GM12878 (cell line): ENCODE measurements at regions not wholly inside any gene's neighbourhood (a gene's known extent, or its start where the extent isn't known, plus 50 kb on each side); places are given as distances from the start of the nearest gene placed in this dataset.

Experiments
- ATF7 ChIP-seq: fragments of 450-650 bp; IDR thresholded peaks from 2 replicates; pipeline ENCODE4 v1.6.1; 2016; ENCODE audit warnings: low read depth, mild to moderate bottlenecking
- BMI1 ChIP-seq: fragments of 450-650 bp; IDR thresholded peaks from 2 replicates; pipeline ENCODE4 v1.6.1; 2016; ENCODE audit warnings: mild to moderate bottlenecking, moderate library complexity, borderline replicate concordance
- CBX5 ChIP-seq: sonication (generic); IDR thresholded peaks from 2 replicates; pipeline ENCODE4 v1.6.1; 2016; ENCODE audit warnings: low read depth, moderate library complexity, mild to moderate bottlenecking, inconsistent platforms
- CHD2 ChIP-seq: IDR thresholded peaks from 2 replicates; pipeline ENCODE4 v1.6.1; 2011; ENCODE audit warnings: low read depth, low read length, improper control_type of control experiment, borderline replicate concordance
- DPF2 ChIP-seq: fragments of 450-650 bp; IDR thresholded peaks from 2 replicates; pipeline ENCODE4 v1.6.1; 2017; ENCODE audit warnings: mild to moderate bottlenecking
- MYB ChIP-seq: fragments of 150-350 bp; IDR thresholded peaks from 2 replicates; pipeline ENCODE4 v1.6.1; 2014; ENCODE audit warnings: mild to moderate bottlenecking, low read depth, low read length, borderline replicate concordance
- RBBP5 ChIP-seq: fragments of 200-600 bp; sonication (generic); conservative IDR thresholded peaks from 2 replicates; pipeline ENCODE4 v1.6.1; 2016
- SPI1 ChIP-seq: IDR thresholded peaks from 2 replicates; pipeline ENCODE4 v1.6.1; 2011; ENCODE audit warnings: low read depth, mild to moderate bottlenecking, low read length, moderate library complexity, borderline replicate concordance; ENCODE audit not compliant: insufficient read depth
- ZSCAN29 ChIP-seq: fragments of 450-650 bp; IDR thresholded peaks from 2 replicates; pipeline ENCODE4 v1.6.1; 2017; ENCODE audit warnings: mild to moderate bottlenecking, moderate library complexity
- TF ChIP-seq, protein P1 (sequence below): fragments of 450-650 bp; formaldehyde crosslinking; IDR thresholded peaks from 2 replicates; pipeline ENCODE4 v1.5.0; 2022; ENCODE audit warnings: mild to moderate bottlenecking, missing genetic modification characterization
- TF ChIP-seq, protein P2 (sequence below): IDR thresholded peaks from 2 replicates; pipeline ENCODE4 v1.6.1; 2011; ENCODE audit warnings: low read depth, low read length, improper control_type of control experiment, borderline replicate concordance
- TF ChIP-seq, protein P3 (sequence below): IDR thresholded peaks from 2 replicates; pipeline ENCODE4 v1.6.1; 2011; ENCODE audit warnings: borderline replicate concordance, low read depth, mild to moderate bottlenecking, moderate library complexity, mixed read lengths, low read length; ENCODE audit not compliant: insufficient read depth; ENCODE audit errors: extremely low read length
- TF ChIP-seq, protein P4 (sequence below): fragments of 450-650 bp; IDR thresholded peaks from 2 replicates; pipeline ENCODE4 v1.6.1; 2017; ENCODE audit warnings: mild to moderate bottlenecking
- TF ChIP-seq, protein P5 (sequence below): fragments of 450-650 bp; IDR thresholded peaks from 2 replicates; pipeline ENCODE4 v1.6.1; 2017; ENCODE audit warnings: low read depth, mild to moderate bottlenecking, moderate library complexity
- TF ChIP-seq, protein P6 (sequence below): fragments of 450-650 bp; formaldehyde crosslinking; IDR thresholded peaks from 2 replicates; pipeline ENCODE4 v1.4.0; 2022; ENCODE audit warnings: mild to moderate bottlenecking, moderate library complexity

DNA sequence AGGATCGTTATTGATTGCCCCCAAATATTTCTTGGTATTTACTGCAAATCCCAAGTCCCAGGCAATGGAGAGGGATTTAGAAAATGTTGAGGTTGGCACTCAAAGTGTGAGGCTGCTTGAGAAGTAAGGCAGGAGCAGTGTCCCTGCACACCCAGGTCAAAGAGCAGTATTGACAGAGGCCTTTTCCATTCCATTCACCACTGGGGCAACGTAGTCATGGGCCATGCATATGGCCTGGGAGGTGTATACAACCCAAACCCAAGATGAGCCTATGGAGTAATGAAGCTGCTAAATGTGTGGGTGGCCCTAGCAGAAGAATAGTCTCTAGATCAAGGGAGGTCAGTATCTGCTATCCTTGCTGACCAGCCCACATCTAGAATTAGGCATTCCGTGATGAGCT lies 245.6 kb downstream of the FOXD2 start (continued):
- TF ChIP-seq, protein P1, sequence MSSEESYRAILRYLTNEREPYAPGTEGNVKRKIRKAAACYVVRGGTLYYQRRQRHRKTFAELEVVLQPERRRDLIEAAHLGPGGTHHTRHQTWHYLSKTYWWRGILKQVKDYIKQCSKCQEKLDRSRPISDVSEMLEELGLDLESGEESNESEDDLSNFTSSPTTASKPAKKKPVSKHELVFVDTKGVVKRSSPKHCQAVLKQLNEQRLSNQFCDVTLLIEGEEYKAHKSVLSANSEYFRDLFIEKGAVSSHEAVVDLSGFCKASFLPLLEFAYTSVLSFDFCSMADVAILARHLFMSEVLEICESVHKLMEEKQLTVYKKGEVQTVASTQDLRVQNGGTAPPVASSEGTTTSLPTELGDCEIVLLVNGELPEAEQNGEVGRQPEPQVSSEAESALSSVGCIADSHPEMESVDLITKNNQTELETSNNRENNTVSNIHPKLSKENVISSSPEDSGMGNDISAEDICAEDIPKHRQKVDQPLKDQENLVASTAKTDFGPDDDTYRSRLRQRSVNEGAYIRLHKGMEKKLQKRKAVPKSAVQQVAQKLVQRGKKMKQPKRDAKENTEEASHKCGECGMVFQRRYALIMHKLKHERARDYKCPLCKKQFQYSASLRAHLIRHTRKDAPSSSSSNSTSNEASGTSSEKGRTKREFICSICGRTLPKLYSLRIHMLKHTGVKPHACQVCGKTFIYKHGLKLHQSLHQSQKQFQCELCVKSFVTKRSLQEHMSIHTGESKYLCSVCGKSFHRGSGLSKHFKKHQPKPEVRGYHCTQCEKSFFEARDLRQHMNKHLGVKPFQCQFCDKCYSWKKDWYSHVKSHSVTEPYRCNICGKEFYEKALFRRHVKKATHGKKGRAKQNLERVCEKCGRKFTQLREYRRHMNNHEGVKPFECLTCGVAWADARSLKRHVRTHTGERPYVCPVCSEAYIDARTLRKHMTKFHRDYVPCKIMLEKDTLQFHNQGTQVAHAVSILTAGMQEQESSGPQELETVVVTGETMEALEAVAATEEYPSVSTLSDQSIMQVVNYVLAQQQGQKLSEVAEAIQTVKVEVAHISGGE, result no peak
- TF ChIP-seq, protein P2, sequence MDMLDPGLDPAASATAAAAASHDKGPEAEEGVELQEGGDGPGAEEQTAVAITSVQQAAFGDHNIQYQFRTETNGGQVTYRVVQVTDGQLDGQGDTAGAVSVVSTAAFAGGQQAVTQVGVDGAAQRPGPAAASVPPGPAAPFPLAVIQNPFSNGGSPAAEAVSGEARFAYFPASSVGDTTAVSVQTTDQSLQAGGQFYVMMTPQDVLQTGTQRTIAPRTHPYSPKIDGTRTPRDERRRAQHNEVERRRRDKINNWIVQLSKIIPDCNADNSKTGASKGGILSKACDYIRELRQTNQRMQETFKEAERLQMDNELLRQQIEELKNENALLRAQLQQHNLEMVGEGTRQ, result no peak
- TF ChIP-seq, protein P3, sequence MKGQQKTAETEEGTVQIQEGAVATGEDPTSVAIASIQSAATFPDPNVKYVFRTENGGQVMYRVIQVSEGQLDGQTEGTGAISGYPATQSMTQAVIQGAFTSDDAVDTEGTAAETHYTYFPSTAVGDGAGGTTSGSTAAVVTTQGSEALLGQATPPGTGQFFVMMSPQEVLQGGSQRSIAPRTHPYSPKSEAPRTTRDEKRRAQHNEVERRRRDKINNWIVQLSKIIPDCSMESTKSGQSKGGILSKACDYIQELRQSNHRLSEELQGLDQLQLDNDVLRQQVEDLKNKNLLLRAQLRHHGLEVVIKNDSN, result no peak
- TF ChIP-seq CBX5, result no peak
- TF ChIP-seq RBBP5, result no peak
- no peak for TF ChIP-seq BMI1
- no peak for TF ChIP-seq CHD2
- no peak for TF ChIP-seq ATF7
- TF ChIP-seq, protein P4, sequence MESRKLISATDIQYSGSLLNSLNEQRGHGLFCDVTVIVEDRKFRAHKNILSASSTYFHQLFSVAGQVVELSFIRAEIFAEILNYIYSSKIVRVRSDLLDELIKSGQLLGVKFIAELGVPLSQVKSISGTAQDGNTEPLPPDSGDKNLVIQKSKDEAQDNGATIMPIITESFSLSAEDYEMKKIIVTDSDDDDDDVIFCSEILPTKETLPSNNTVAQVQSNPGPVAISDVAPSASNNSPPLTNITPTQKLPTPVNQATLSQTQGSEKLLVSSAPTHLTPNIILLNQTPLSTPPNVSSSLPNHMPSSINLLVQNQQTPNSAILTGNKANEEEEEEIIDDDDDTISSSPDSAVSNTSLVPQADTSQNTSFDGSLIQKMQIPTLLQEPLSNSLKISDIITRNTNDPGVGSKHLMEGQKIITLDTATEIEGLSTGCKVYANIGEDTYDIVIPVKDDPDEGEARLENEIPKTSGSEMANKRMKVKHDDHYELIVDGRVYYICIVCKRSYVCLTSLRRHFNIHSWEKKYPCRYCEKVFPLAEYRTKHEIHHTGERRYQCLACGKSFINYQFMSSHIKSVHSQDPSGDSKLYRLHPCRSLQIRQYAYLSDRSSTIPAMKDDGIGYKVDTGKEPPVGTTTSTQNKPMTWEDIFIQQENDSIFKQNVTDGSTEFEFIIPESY, result no peak
- TF ChIP-seq, protein P5, sequence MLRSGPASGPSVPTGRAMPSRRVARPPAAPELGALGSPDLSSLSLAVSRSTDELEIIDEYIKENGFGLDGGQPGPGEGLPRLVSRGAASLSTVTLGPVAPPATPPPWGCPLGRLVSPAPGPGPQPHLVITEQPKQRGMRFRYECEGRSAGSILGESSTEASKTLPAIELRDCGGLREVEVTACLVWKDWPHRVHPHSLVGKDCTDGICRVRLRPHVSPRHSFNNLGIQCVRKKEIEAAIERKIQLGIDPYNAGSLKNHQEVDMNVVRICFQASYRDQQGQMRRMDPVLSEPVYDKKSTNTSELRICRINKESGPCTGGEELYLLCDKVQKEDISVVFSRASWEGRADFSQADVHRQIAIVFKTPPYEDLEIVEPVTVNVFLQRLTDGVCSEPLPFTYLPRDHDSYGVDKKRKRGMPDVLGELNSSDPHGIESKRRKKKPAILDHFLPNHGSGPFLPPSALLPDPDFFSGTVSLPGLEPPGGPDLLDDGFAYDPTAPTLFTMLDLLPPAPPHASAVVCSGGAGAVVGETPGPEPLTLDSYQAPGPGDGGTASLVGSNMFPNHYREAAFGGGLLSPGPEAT, result no peak
- TF ChIP-seq, protein P6, sequence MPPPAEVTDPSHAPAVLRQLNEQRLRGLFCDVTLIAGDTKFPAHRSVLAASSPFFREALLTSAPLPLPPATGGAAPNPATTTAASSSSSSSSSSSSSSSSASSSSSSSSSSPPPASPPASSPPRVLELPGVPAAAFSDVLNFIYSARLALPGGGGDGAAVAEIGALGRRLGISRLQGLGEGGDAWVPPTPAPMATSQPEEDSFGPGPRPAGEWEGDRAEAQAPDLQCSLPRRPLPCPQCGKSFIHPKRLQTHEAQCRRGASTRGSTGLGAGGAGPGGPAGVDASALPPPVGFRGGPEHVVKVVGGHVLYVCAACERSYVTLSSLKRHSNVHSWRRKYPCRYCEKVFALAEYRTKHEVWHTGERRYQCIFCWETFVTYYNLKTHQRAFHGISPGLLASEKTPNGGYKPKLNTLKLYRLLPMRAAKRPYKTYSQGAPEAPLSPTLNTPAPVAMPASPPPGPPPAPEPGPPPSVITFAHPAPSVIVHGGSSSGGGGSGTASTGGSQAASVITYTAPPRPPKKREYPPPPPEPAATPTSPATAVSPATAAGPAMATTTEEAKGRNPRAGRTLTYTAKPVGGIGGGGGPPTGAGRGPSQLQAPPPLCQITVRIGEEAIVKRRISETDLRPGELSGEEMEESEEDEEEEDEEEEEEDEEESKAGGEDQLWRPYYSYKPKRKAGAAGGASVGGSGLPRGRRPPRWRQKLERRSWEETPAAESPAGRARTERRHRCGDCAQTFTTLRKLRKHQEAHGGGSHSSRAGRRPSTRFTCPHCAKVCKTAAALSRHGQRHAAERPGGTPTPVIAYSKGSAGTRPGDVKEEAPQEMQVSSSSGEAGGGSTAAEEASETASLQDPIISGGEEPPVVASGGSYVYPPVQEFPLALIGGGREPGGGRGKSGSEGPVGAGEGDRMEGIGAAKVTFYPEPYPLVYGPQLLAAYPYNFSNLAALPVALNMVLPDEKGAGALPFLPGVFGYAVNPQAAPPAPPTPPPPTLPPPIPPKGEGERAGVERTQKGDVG (CRISPR knock-in tag), result no peak
- no peak for TF ChIP-seq ZSCAN29
- no peak for TF ChIP-seq SPI1
- no peak for TF ChIP-seq DPF2
- no peak for TF ChIP-seq MYB
